ENCODE measurements at regions not wholly inside any gene's neighbourhood (a gene's known extent, or its start where the extent isn't known, plus 50 kb on each side); places are given as distances from the start of the nearest gene placed in this dataset.

- Histone ChIP-seq H3K9ac (ENCODE audit: low read length) (no peak overlapping the region), H3K4me2 (ENCODE audit: low read length) (no peak overlapping the region), H3K4me3 (ENCODE audit: low read length) (no peak overlapping the region), H2AFZ (ENCODE audit: low read length) (no peak overlapping the region), H3K9me3 (ENCODE audit: low read length) (no peaks in the 10 kb centered on the region), H3K27ac (ENCODE audit: low read length) (no peak overlapping the region), H3K79me2 (ENCODE audit: low read length) (no peaks in the 10 kb centered on the region), H3K27me3 (ENCODE audit: low read length) (no peaks in the 10 kb centered on the region), H3K9me2 (replicated peaks; ENCODE audit: low read length) (no peaks in the 10 kb centered on the region), H3K4me1 (ENCODE audit: insufficient read depth, low read length) (no peaks in the 10 kb centered on the region), H4K20me1 (ENCODE audit: low read length) (no peaks in the 10 kb centered on the region), H3F3A (ENCODE audit: low read length, unreplicated experiment) (no peaks in the 10 kb centered on the region), H3K36me3 (ENCODE audit: low read depth, low read length) (no peaks in the 10 kb centered on the region)
- BruUV-seq (replicated peaks): no TSS peak
- ATAC-seq (no peak), DNase-seq (no peak)
- CTCF ChIA-PET: interaction anchor here (0.7 kb wide), 1 partner anchor 775 kb away, joined by 4 read pairs; no protein-coding TSS in a partner anchor
- TF ChIP-seq EZH2phosphoT487 (IDR thresholded peaks at IDR 0.05; ENCODE audit: borderline replicate concordance, low read length) (no peak), EZH2 (IDR thresholded peaks at IDR 0.05; ENCODE audit: low read length, unreplicated experiment) (no peak)
- TF ChIP-seq, protein P1, sequence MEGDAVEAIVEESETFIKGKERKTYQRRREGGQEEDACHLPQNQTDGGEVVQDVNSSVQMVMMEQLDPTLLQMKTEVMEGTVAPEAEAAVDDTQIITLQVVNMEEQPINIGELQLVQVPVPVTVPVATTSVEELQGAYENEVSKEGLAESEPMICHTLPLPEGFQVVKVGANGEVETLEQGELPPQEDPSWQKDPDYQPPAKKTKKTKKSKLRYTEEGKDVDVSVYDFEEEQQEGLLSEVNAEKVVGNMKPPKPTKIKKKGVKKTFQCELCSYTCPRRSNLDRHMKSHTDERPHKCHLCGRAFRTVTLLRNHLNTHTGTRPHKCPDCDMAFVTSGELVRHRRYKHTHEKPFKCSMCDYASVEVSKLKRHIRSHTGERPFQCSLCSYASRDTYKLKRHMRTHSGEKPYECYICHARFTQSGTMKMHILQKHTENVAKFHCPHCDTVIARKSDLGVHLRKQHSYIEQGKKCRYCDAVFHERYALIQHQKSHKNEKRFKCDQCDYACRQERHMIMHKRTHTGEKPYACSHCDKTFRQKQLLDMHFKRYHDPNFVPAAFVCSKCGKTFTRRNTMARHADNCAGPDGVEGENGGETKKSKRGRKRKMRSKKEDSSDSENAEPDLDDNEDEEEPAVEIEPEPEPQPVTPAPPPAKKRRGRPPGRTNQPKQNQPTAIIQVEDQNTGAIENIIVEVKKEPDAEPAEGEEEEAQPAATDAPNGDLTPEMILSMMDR (conservative IDR thresholded peaks at IDR 0.05; ENCODE audit: low read depth, low read length): 0 out of 2 replicates have a peak, but pooled peaks have one; percentile 14
- POLR2A ChIA-PET (ENCODE audit: unreplicated experiment): no interaction called here
- intact Hi-C loops (cut with micrococcal nuclease): no loop called here
Observed at GRCh38 chr13:84983321-84983720, 815.9 kb downstream of the SLITRK6 start.

DNA sequence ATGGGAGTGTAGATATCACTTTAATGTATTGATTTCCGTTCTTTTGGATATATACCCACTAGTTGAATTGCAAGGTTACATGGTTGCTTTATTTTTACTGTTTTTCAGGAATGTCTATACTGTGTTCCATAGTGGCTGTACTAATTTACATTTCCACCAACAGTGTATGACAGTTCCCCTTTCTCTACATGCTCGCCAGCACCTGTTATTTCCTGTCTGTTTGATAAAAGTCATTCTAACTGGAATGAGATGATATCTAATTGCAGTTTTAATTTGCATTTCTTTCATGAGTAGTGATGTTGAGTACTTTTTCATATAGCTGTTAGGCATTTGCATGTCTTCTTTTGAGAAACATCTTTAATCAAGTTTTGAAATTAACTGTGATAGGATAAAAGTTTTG is 818.6 kb downstream of the SLITRK6 start:
- no peak overlapping the region for H3K9ac ChIP-seq (ENCODE audit: low read length)
- no peak overlapping the region for H3K4me2 ChIP-seq (ENCODE audit: low read length)
- no peaks in the 10 kb centered on the region for H3K4me1 ChIP-seq (ENCODE audit: insufficient read depth, low read length)
- POLR2A ChIA-PET (ENCODE audit: unreplicated experiment): no interaction called here
- no TSS peak for BruUV-seq (replicated peaks)
- no peak for DNase-seq
- intact Hi-C loops (cut with micrococcal nuclease): no loop called here
- no peak for TF ChIP-seq EZH2phosphoT487 (IDR thresholded peaks at IDR 0.05; ENCODE audit: borderline replicate concordance, low read length)
- H3K4me3 ChIP-seq (ENCODE audit: low read length): no peak overlapping the region
- no peaks in the 10 kb centered on the region for H3K36me3 ChIP-seq (ENCODE audit: low read depth, low read length)
- no peak overlapping the region for H2AFZ ChIP-seq (ENCODE audit: low read length)
- ATAC-seq: no peak
- H3K79me2 ChIP-seq (ENCODE audit: low read length): no peaks in the 10 kb centered on the region
- no peaks in the 10 kb centered on the region for H3K9me3 ChIP-seq (ENCODE audit: low read length)
- H3K27ac ChIP-seq (ENCODE audit: low read length): no peak overlapping the region
- CTCF ChIA-PET: no interaction called here
- no peaks in the 10 kb centered on the region for H3K27me3 ChIP-seq (ENCODE audit: low read length)
- no peaks in the 10 kb centered on the region for H3F3A ChIP-seq (ENCODE audit: low read length, unreplicated experiment)
- H3K9me2 ChIP-seq (replicated peaks; ENCODE audit: low read length): no peaks in the 10 kb centered on the region
- H4K20me1 ChIP-seq (ENCODE audit: low read length): no peaks in the 10 kb centered on the region

- H3K4me1 ChIP-seq (ENCODE audit: insufficient read depth, low read length): no peaks in the 10 kb centered on the region
- H3K9ac ChIP-seq (ENCODE audit: low read length): no peak overlapping the region
- H3K9me2 ChIP-seq (replicated peaks; ENCODE audit: low read length): no peaks in the 10 kb centered on the region
- no peak overlapping the region for H2AFZ ChIP-seq (ENCODE audit: low read length)
- TF ChIP-seq, protein P1 (conservative IDR thresholded peaks at IDR 0.05; ENCODE audit: low read depth, low read length): no peak
- TF ChIP-seq EZH2phosphoT487 (IDR thresholded peaks at IDR 0.05; ENCODE audit: borderline replicate concordance, low read length) (no peak), EZH2 (IDR thresholded peaks at IDR 0.05; ENCODE audit: low read length, unreplicated experiment) (no peak)
- intact Hi-C loops (cut with micrococcal nuclease): no loop called here
- ATAC-seq (no peak), DNase-seq (no peak)
- no peaks in the 10 kb centered on the region for H3K9me3 ChIP-seq (ENCODE audit: low read length)
- no TSS peak for BruUV-seq (replicated peaks)
- ChIA-PET POLR2A (ENCODE audit: unreplicated experiment) (no interaction called here), CTCF (no interaction called here)
- H3F3A ChIP-seq (ENCODE audit: low read length, unreplicated experiment): no peaks in the 10 kb centered on the region
- no peak overlapping the region for H3K4me3 ChIP-seq (ENCODE audit: low read length)
- H3K79me2 ChIP-seq (ENCODE audit: low read length): no peaks in the 10 kb centered on the region
- H3K36me3 ChIP-seq (ENCODE audit: low read depth, low read length): no peaks in the 10 kb centered on the region
- no peak overlapping the region for H3K4me2 ChIP-seq (ENCODE audit: low read length)
- no peak overlapping the region for H3K27ac ChIP-seq (ENCODE audit: low read length)
- no peaks in the 10 kb centered on the region for H3K27me3 ChIP-seq (ENCODE audit: low read length)
- H4K20me1 ChIP-seq (ENCODE audit: low read length): no peaks in the 10 kb centered on the region
Observed at GRCh38 chr13:84978851-84979250, 820.4 kb downstream of the SLITRK6 start.
